IPS DF 6.9 (cell line): ENCODE measurements at regions not wholly inside any gene's neighbourhood (a gene's known extent, or its start where the extent isn't known, plus 50 kb on each side); places are given as distances from the start of the nearest gene placed in this dataset.

Experiments
- DNase-seq: peaks from one replicate; pipeline ENCODE4 v3.0.0-alpha.2; 2013; ENCODE audit warnings: low read depth, low spot score
- H3K27ac ChIP-seq: one replicate; pipeline ENCODE4 v1.5.1; 2013; ENCODE audit warnings: low read length, control low read depth
- H3K27me3 ChIP-seq: 2 replicates; pipeline ENCODE4 v1.6.1; 2013; ENCODE audit warnings: mild to moderate bottlenecking, low read length; ENCODE audit not compliant: control insufficient read depth, insufficient read depth
- H3K36me3 ChIP-seq: 2 replicates; pipeline ENCODE4 v1.6.1; 2013; ENCODE audit warnings: low read length; ENCODE audit not compliant: control insufficient read depth, insufficient read depth
- H3K4me1 ChIP-seq: 2 replicates; pipeline ENCODE4 v1.6.1; 2013; ENCODE audit warnings: low read length; ENCODE audit not compliant: control insufficient read depth, insufficient read depth
- H3K4me3 ChIP-seq: 2 replicates; pipeline ENCODE4 v1.5.1; 2013; ENCODE audit warnings: mild to moderate bottlenecking, low read length
- H3K9me3 ChIP-seq: 2 replicates; pipeline ENCODE4 v1.6.1; 2013; ENCODE audit warnings: low read length, inconsistent platforms; ENCODE audit not compliant: control insufficient read depth, insufficient read depth
- WGBS: extraction: QIAGEN DNeasy Blood & Tissue Kit; methylation state at CpG from one replicate; pipeline ENCODE4 v1.1.7; 2013; ENCODE audit warnings: mixed read lengths, missing lambda C conversion rate; ENCODE audit not compliant: insufficient read length, insufficient coverage; 5-methylcytosine and 5-hydroxymethylcytosine counted together

- H3K9me3 ChIP-seq = no peaks in the 10 kb centered on the region
- no peaks in the 10 kb centered on the region for H3K27me3 ChIP-seq
- 0 out of 2 replicates have a peak, but pooled peaks cover 1% of the 10 kb centered on the region for H3K4me1 ChIP-seq
- no peaks in the 10 kb centered on the region for H3K36me3 ChIP-seq
- H3K27ac ChIP-seq = no peak overlapping the region
- H3K4me3 ChIP-seq = no peak overlapping the region
- DNase-seq = no peak
Observed at GRCh38 chr11:42065199-42065598, 605.7 kb upstream of the LRRC4C start.

GRCh38 chr11:42066113-42066512 is 606.7 kb upstream of the LRRC4C start:
- WGBS = no CpG with 5 or more reads among the region's 15 CpGs
- Histone ChIP-seq H3K27ac (no peak overlapping the region), H3K4me1 (0 out of 2 replicates have a peak, but pooled peaks cover 1% of the 10 kb centered on the region), H3K9me3 (no peaks in the 10 kb centered on the region), H3K27me3 (no peaks in the 10 kb centered on the region), H3K4me3 (no peak overlapping the region), H3K36me3 (no peaks in the 10 kb centered on the region)
- no peak for DNase-seq

GRCh38 chr11:42074306-42074705 is 614.9 kb upstream of the LRRC4C start:
- no peak for DNase-seq
- H3K36me3 ChIP-seq = no peaks in the 10 kb centered on the region
- no peaks in the 10 kb centered on the region for H3K4me1 ChIP-seq
- H3K4me3 ChIP-seq = no peak overlapping the region
- H3K27me3 ChIP-seq = no peaks in the 10 kb centered on the region
- no peaks in the 10 kb centered on the region for H3K9me3 ChIP-seq
- no peak overlapping the region for H3K27ac ChIP-seq

- Histone ChIP-seq H3K4me3 (no peak overlapping the region), H3K4me1 (no peaks in the 10 kb centered on the region), H3K27me3 (no peaks in the 10 kb centered on the region), H3K27ac (no peak overlapping the region), H3K9me3 (no peaks in the 10 kb centered on the region), H3K36me3 (no peaks in the 10 kb centered on the region)
- no CpG with 5 or more reads among the region's 1 CpG for WGBS
- DNase-seq = no peak
Observed at GRCh38 chr11:42075180-42075579, 615.7 kb upstream of the LRRC4C start.

GRCh38 chr11:42077794-42078193 is 618.3 kb upstream of the LRRC4C start:
- Histone ChIP-seq H3K9me3 (no peaks in the 10 kb centered on the region), H3K36me3 (no peaks in the 10 kb centered on the region), H3K27me3 (no peaks in the 10 kb centered on the region), H3K4me3 (no peak overlapping the region), H3K27ac (no peak overlapping the region), H3K4me1 (no peaks in the 10 kb centered on the region)
- no peak for DNase-seq
- WGBS = no CpG with 5 or more reads among the region's 1 CpG

- WGBS = no CpG with 5 or more reads among the region's 4 CpGs
- H3K27me3 ChIP-seq = no peaks in the 10 kb centered on the region
- no peaks in the 10 kb centered on the region for H3K9me3 ChIP-seq
- no peak overlapping the region for H3K4me3 ChIP-seq
- no peak for DNase-seq
- no peaks in the 10 kb centered on the region for H3K36me3 ChIP-seq
- no peak overlapping the region for H3K27ac ChIP-seq
- no peaks in the 10 kb centered on the region for H3K4me1 ChIP-seq
Observed at GRCh38 chr11:42085736-42086135, 626.3 kb upstream of the LRRC4C start.

- H3K9me3 ChIP-seq = no peaks in the 10 kb centered on the region
- H3K27ac ChIP-seq = no peak overlapping the region
- H3K36me3 ChIP-seq = no peaks in the 10 kb centered on the region
- no peak for DNase-seq
- H3K4me3 ChIP-seq = no peak overlapping the region
- WGBS = no CpG with 5 or more reads among the region's 3 CpGs
- H3K27me3 ChIP-seq = no peaks in the 10 kb centered on the region
- H3K4me1 ChIP-seq = no peaks in the 10 kb centered on the region
Observed at GRCh38 chr11:42093541-42093940, 634.1 kb upstream of the LRRC4C start.

- Histone ChIP-seq H3K4me1 (no peaks in the 10 kb centered on the region), H3K27me3 (no peaks in the 10 kb centered on the region), H3K27ac (no peak overlapping the region), H3K4me3 (no peak overlapping the region), H3K9me3 (no peaks in the 10 kb centered on the region), H3K36me3 (no peaks in the 10 kb centered on the region)
- WGBS = no CpG with 5 or more reads among the region's 1 CpG
- DNase-seq = no peak
Observed at GRCh38 chr11:42098075-42098474, 638.6 kb upstream of the LRRC4C start.

- H3K4me3 ChIP-seq = no peak overlapping the region
- no peaks in the 10 kb centered on the region for H3K4me1 ChIP-seq
- DNase-seq = no peak
- H3K27me3 ChIP-seq = no peaks in the 10 kb centered on the region
- H3K9me3 ChIP-seq = no peaks in the 10 kb centered on the region
- H3K27ac ChIP-seq = no peak overlapping the region
- WGBS = no CpG with 5 or more reads among the region's 1 CpG
- H3K36me3 ChIP-seq = no peaks in the 10 kb centered on the region
Observed at GRCh38 chr11:42112866-42113265, 653.4 kb upstream of the LRRC4C start.

GRCh38 chr11:42114927-42115326 is 655.5 kb upstream of the LRRC4C start:
- H3K4me1 ChIP-seq = no peaks in the 10 kb centered on the region
- WGBS = no CpG with 5 or more reads among the region's 1 CpG
- H3K9me3 ChIP-seq = no peaks in the 10 kb centered on the region
- H3K4me3 ChIP-seq = no peak overlapping the region
- no peaks in the 10 kb centered on the region for H3K27me3 ChIP-seq
- no peaks in the 10 kb centered on the region for H3K36me3 ChIP-seq
- H3K27ac ChIP-seq = no peak overlapping the region
- no peak for DNase-seq

GRCh38 chr11:42138454-42138853 is 679.0 kb upstream of the LRRC4C start:
- Histone ChIP-seq H3K27me3 (no peaks in the 10 kb centered on the region), H3K4me3 (no peak overlapping the region), H3K27ac (no peak overlapping the region), H3K36me3 (no peaks in the 10 kb centered on the region), H3K9me3 (no peaks in the 10 kb centered on the region), H3K4me1 (no peaks in the 10 kb centered on the region)
- no CpG with 5 or more reads among the region's 1 CpG for WGBS
- no peak for DNase-seq
